Coronary artery (tissue), 2 donors: ENCODE measurements at regions not wholly inside any gene's neighbourhood (a gene's known extent, or its start where the extent isn't known, plus 50 kb on each side); places are given as distances from the start of the nearest gene placed in this dataset.

Experiments used
- DNase-seq: peaks from one replicate; pipeline ENCODE4 v3.0.0-alpha.2; 2017; ENCODE audit warnings: low spot score
- H3K27ac ChIP-seq, 2 donors: fragments of 200-600 bp; sonication (generic); one replicate each; pipeline ENCODE4 v1.5.1; 2016 to 2019
- H3K4me3 ChIP-seq: fragments of 200-600 bp; sonication (generic); 2 replicates; pipeline ENCODE4 v1.5.1; 2016; ENCODE audit warnings: mild to moderate bottlenecking, moderate library complexity
- CTCF ChIP-seq: fragments of 200-600 bp; sonication (generic); IDR thresholded peaks from one replicate; pipeline ENCODE4 v1.5.1; 2019; ENCODE audit warnings: antibody characterized with exemption

- H3K4me3 ChIP-seq, result no peak overlapping the region
Observed at GRCh38 chr7:45447296-45447695, 126.9 kb upstream of the ADCY1 start.

GRCh38 chr7:45450571-45451204 lies 123.5 kb upstream of the ADCY1 start:
- H3K4me3 ChIP-seq, result no peak overlapping the region

More at GRCh38 chr7:45447296-45447695, 126.9 kb upstream of the ADCY1 start:
- DNase-seq, result no peak
- H3K27ac ChIP-seq, result no peak overlapping the region
- TF ChIP-seq CTCF, result no peak

DNA sequence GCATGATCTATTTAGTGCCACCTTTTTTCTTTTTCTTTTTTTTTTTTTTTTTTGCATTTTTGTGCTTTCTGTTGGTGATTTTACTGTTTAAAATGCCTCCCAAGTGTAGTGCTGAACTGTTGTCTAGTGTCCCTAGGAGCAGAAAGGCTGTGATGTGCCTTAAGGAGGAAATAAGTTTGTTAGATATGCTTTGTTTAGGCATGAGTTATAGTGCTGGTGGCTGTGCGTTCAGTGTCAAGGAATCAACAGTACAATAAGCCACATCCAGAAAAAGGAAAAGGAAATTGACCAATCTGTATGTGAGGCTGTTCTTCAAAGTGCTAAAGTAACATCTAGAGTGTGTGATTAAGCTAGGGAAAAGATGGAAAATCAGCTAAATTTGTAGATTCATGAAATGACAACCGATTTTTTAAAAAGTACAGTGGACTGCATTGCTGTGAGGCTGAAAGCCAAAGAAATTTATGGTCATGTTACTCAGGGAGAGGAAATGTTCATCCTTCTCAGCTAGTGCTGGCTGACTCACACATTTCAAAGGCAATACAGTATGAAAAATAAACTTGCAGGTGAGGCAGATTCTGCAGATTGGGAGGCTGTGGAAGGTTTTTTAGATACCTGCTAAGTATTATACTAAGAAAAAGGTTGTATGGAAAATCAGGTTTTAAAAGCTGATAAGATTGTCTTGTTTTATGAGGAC lies 122.7 kb upstream of the ADCY1 start:
- Histone ChIP-seq H3K4me3 (no peak overlapping the region), H3K27ac (no peak overlapping the region)
- TF ChIP-seq CTCF, result no peak
- no peak for DNase-seq

More at GRCh38 chr7:45450571-45451204, 123.5 kb upstream of the ADCY1 start:
- no peak for DNase-seq
- no peak for TF ChIP-seq CTCF
- no peak overlapping the region for H3K27ac ChIP-seq

GRCh38 chr7:45454771-45455170 lies 119.4 kb upstream of the ADCY1 start:
- DNase-seq, result no peak
- no peak overlapping the region for H3K27ac ChIP-seq

GRCh38 chr7:45455662-45456061 lies 118.5 kb upstream of the ADCY1 start:
- DNase-seq, result no peak
- TF ChIP-seq CTCF, result no peak
- Histone ChIP-seq H3K4me3 (no peak overlapping the region), H3K27ac (no peak overlapping the region)

More at GRCh38 chr7:45454771-45455170, 119.4 kb upstream of the ADCY1 start:
- no peak for TF ChIP-seq CTCF
- H3K4me3 ChIP-seq, result no peak overlapping the region

- H3K4me3 ChIP-seq, result no peak overlapping the region
- no peak for TF ChIP-seq CTCF
- no peak for DNase-seq
- no peak overlapping the region for H3K27ac ChIP-seq
Observed at GRCh38 chr7:45456105-45456504, 118.1 kb upstream of the ADCY1 start.
